Osteocyte (in vitro differentiated cells): ENCODE measurements at regions not wholly inside any gene's neighbourhood (a gene's known extent, or its start where the extent isn't known, plus 50 kb on each side); places are given as distances from the start of the nearest gene placed in this dataset.

ENCODE experiments used
- DNase-seq: peaks from one replicate; pipeline ENCODE4 v3.0.0; 2021; ENCODE audit warnings: mixed read lengths; ENCODE audit not compliant: unreplicated experiment; ENCODE audit errors: extremely low spot score
- H3K27ac Mint-ChIP-seq: one replicate; pipeline ENCODE4 v1.8.0; 2021; ENCODE audit warnings: mild to moderate bottlenecking, mixed read lengths; ENCODE audit not compliant: unreplicated experiment
- H3K27me3 Mint-ChIP-seq: one replicate; pipeline ENCODE4 v1.8.0; 2021; ENCODE audit warnings: mixed read lengths; ENCODE audit not compliant: unreplicated experiment
- H3K36me3 Mint-ChIP-seq: one replicate; pipeline ENCODE4 v1.8.0; 2021; ENCODE audit warnings: mixed read lengths; ENCODE audit not compliant: unreplicated experiment
- H3K4me1 Mint-ChIP-seq: one replicate; pipeline ENCODE4 v1.8.0; 2021; ENCODE audit warnings: mixed read lengths; ENCODE audit not compliant: unreplicated experiment
- H3K4me3 Mint-ChIP-seq: one replicate; pipeline ENCODE4 v1.8.0; 2021; ENCODE audit warnings: mild to moderate bottlenecking, moderate library complexity, mixed read lengths; ENCODE audit not compliant: unreplicated experiment
- H3K9me3 Mint-ChIP-seq: one replicate; pipeline ENCODE4 v1.8.0; 2021; ENCODE audit warnings: mixed read lengths; ENCODE audit not compliant: unreplicated experiment
- TF ChIP-seq, protein P1 (sequence below): fragments of 200-600 bp; sonication (generic); IDR thresholded peaks from 2 replicates; pipeline ENCODE4 v1.5.0; 2021; ENCODE audit warnings: antibody characterized with exemption, mild to moderate bottlenecking, moderate library complexity

DNA sequence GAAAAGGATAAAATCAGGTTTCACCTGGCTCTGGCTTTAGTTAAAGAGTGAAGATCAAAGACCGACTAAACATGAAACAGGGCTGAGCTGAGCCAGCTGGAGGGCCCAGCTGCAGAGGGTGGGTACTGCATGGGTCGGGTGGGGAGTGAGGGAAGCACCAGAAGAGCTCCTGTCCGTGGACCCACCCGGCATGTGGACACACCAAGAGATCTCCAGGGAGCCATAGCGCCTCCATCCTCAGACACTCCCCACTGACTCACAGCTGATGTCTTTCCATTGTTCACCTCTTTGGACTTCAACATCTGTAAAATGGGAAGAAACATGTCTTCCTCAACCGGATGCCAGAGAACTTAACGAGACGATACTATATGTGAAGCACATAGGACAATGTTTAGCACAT, 178.3 kb upstream of the KLHL29 start:
- Mint-ChIP-seq H3K36me3 (no peaks in the 10 kb centered on the region), H3K27ac (no peak overlapping the region), H3K9me3 (no peaks in the 10 kb centered on the region), H3K27me3 (peaks cover 8% of the 10 kb centered on the region), H3K4me3 (no peak overlapping the region), H3K4me1 (no peaks in the 10 kb centered on the region)
- TF ChIP-seq, protein P1, sequence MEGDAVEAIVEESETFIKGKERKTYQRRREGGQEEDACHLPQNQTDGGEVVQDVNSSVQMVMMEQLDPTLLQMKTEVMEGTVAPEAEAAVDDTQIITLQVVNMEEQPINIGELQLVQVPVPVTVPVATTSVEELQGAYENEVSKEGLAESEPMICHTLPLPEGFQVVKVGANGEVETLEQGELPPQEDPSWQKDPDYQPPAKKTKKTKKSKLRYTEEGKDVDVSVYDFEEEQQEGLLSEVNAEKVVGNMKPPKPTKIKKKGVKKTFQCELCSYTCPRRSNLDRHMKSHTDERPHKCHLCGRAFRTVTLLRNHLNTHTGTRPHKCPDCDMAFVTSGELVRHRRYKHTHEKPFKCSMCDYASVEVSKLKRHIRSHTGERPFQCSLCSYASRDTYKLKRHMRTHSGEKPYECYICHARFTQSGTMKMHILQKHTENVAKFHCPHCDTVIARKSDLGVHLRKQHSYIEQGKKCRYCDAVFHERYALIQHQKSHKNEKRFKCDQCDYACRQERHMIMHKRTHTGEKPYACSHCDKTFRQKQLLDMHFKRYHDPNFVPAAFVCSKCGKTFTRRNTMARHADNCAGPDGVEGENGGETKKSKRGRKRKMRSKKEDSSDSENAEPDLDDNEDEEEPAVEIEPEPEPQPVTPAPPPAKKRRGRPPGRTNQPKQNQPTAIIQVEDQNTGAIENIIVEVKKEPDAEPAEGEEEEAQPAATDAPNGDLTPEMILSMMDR, result no peak
- DNase-seq, result peak; percentile 59

GRCh38 chr2:23207871-23208270, 177.1 kb upstream of the KLHL29 start:
- TF ChIP-seq, protein P1, result no peak
- Mint-ChIP-seq H3K27ac (no peak overlapping the region), H3K4me3 (no peak overlapping the region), H3K36me3 (no peaks in the 10 kb centered on the region), H3K9me3 (no peaks in the 10 kb centered on the region), H3K4me1 (no peaks in the 10 kb centered on the region), H3K27me3 (peaks cover 5% of the 10 kb centered on the region)
- DNase-seq, result peak; percentile 32

DNA sequence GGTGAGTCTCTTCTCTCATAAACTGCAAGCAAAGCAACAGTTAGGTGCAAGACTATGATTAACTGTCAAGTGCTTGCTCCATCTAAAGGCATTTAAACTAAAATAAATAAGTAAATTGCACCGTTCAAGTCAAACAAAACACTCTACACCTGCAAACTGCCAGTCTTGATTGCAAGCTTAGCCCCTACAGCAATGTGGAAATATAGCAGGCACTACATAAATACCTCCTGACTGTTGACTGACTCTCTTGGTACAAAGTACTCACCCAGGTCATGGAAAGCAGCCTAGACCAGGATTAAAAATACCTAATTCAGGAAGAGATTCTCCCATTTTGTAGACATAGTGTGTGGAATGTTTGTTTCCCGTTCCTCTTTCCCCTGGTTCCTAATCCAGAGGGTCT, 176.6 kb upstream of the KLHL29 start:
- Mint-ChIP-seq H3K9me3 (no peaks in the 10 kb centered on the region), H3K27ac (no peak overlapping the region), H3K27me3 (peaks cover 5% of the 10 kb centered on the region), H3K4me1 (no peaks in the 10 kb centered on the region), H3K36me3 (no peaks in the 10 kb centered on the region), H3K4me3 (no peak overlapping the region)
- TF ChIP-seq, protein P1, result no peak
- no peak for DNase-seq

DNA sequence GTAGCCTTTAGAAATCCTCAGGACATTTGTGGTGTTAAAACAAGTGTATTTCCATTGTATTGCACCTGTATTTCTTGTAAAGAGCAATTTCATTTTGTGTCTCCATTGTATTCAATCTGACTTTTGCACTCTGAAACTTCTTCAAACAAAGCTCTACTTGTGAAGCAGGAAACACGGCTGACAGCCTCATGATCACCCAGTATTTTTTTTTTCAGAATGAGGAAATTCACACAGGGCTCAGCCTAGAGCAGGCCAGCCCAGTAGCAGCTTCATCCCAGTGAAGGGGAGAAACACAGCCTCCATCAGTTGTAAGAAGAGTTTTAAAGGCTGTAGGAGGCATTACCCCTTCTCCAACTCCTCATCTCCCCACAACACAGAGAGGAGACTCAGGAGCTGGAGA, 175.9 kb upstream of the KLHL29 start:
- Mint-ChIP-seq H3K4me3 (no peak overlapping the region), H3K27ac (no peak overlapping the region), H3K9me3 (no peaks in the 10 kb centered on the region), H3K36me3 (no peaks in the 10 kb centered on the region), H3K27me3 (peaks cover 5% of the 10 kb centered on the region), H3K4me1 (no peaks in the 10 kb centered on the region)
- TF ChIP-seq, protein P1, result no peak
- DNase-seq, result no peak

DNA sequence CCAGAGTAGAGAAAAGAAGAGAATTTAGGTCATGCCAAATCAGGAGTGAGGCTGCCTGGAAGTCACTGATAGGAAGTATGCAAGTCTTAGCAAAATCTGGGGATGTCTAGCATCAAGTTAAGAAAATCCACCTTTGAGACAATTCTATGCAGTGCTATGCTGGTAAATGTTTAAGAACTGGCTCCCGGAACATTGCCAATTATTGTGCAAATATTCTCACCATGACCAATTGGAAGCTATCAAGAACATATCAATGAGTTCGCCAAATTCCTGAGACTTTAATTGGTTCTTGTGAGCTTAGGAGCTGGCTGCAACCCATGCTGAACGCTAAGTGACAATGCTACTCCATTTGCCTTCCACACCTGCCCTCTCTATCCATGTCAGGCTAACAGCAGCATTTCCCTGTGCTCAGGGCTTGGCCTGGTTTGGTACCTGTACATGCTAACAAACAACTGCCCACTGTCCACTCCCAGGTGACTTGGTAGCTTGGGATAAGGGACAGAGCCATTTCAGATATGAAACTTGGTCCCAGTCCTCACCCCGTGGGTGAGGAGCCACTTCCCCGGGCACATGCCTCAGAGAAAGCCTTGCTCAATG, 172.9 kb upstream of the KLHL29 start:
- no peaks in the 10 kb centered on the region for H3K4me1 Mint-ChIP-seq
- H3K27ac Mint-ChIP-seq, result no peak overlapping the region
- DNase-seq, result no peak
- TF ChIP-seq, protein P1, result no peak
- H3K27me3 Mint-ChIP-seq, result peaks cover 2% of the 10 kb centered on the region
- peaks cover 3% of the 10 kb centered on the region for H3K9me3 Mint-ChIP-seq
- no peaks in the 10 kb centered on the region for H3K36me3 Mint-ChIP-seq
- H3K4me3 Mint-ChIP-seq, result no peak overlapping the region
